IMR-90 (cell line): ENCODE measurements at regions not wholly inside any gene's neighbourhood (a gene's known extent, or its start where the extent isn't known, plus 50 kb on each side); places are given as distances from the start of the nearest gene placed in this dataset.

Experiments
- ATAC-seq: fragments of 200-7000 bp; cut with Tn5 transposase; 2 replicates; pipeline ENCODE4 v1.9.1; 2020; ENCODE audit warnings: low read depth, mild to moderate bottlenecking, moderate library complexity
- BruUV-seq: library from RNA; stranded (reverse); fragments of 400-500 nt; replicated peaks from 2 replicates; lab custom pipeline; 2021; lab: Mats Ljungman, UMichigan
- CTCF ChIA-PET: fragments of 300-600 bp; formaldehyde crosslinking; extraction: SDS; loops from one replicate; lab custom pipeline; 2021; ENCODE audit warnings: antibody characterized with exemption; lab: Yijun Ruan, JAX
- POLR2A ChIA-PET: fragments of 300-600 bp; sonication (Branson Sonifier 250); formaldehyde crosslinking; loops from one replicate; lab custom pipeline; 2022; ENCODE audit warnings: antibody characterized with exemption; ENCODE audit not compliant: unreplicated experiment; lab: Charles Lee
- DNase-seq: peaks from one replicate; pipeline ENCODE4 v3.0.0; 2013
- H2AFZ ChIP-seq: replicated peaks from 2 replicates; pipeline ENCODE3; 2013; ENCODE audit warnings: low read length, mild to moderate bottlenecking; ENCODE audit not compliant: poor library complexity
- H2AK5ac ChIP-seq: 2 replicates; pipeline ENCODE4 v1.6.1; 2013; ENCODE audit warnings: low read depth, low read length, inconsistent platforms
- H2AK9ac ChIP-seq: replicated peaks from 2 replicates; pipeline ENCODE3; 2013; ENCODE audit warnings: mild to moderate bottlenecking, low read depth, low read length, moderate library complexity; ENCODE audit not compliant: poor library complexity
- H2BK120ac ChIP-seq: 2 replicates; pipeline ENCODE4 v1.6.1; 2013; ENCODE audit warnings: low read depth, low read length, inconsistent platforms
- H2BK15ac ChIP-seq: 3 replicates; pipeline ENCODE4 v1.6.1; 2013; ENCODE audit warnings: low read depth, low read length, inconsistent platforms
- H2BK20ac ChIP-seq: 2 replicates; pipeline ENCODE4 v1.6.1; 2013; ENCODE audit warnings: low read depth, mild to moderate bottlenecking, inconsistent platforms, low read length, moderate library complexity
- H2BK5ac ChIP-seq: 2 replicates; pipeline ENCODE4 v1.6.1; 2013; ENCODE audit warnings: mild to moderate bottlenecking, low read depth, low read length, inconsistent platforms; ENCODE audit not compliant: poor library complexity, severe bottlenecking
- H3K14ac ChIP-seq: replicated peaks from 2 replicates; pipeline ENCODE4 v1.6.1; 2013; ENCODE audit warnings: low read depth, low read length, inconsistent platforms
- H3K18ac ChIP-seq: 2 replicates; pipeline ENCODE4 v1.6.1; 2013; ENCODE audit warnings: low read depth, low read length, control low read depth
- H3K23ac ChIP-seq: 2 replicates; pipeline ENCODE4 v1.6.1; 2013; ENCODE audit warnings: low read depth, low read length, inconsistent platforms
- H3K27ac ChIP-seq: 2 replicates; pipeline ENCODE4 v1.5.1; 2013; ENCODE audit warnings: mild to moderate bottlenecking, control low read depth, low read length; ENCODE audit not compliant: insufficient read depth
- H3K27me3 ChIP-seq: 2 replicates; pipeline ENCODE4 v1.6.1; 2013; ENCODE audit warnings: low read length; ENCODE audit not compliant: control insufficient read depth, insufficient read depth
- H3K36me3 ChIP-seq: 2 replicates; pipeline ENCODE4 v1.6.1; 2013; ENCODE audit warnings: low read length, mixed read lengths; ENCODE audit not compliant: control insufficient read depth, insufficient read depth
- H3K4ac ChIP-seq: 2 replicates; pipeline ENCODE4 v1.6.1; 2013; ENCODE audit warnings: low read depth, low read length, inconsistent platforms
- H3K4me1 ChIP-seq: 2 replicates; pipeline ENCODE4 v1.6.1; 2013; ENCODE audit warnings: low read length, mixed read lengths; ENCODE audit not compliant: control insufficient read depth, insufficient read depth
- H3K4me2 ChIP-seq: 2 replicates; pipeline ENCODE4 v1.6.1; 2013; ENCODE audit warnings: low read depth, mild to moderate bottlenecking, control low read depth, low read length, moderate library complexity
- H3K4me3 ChIP-seq: 2 replicates; pipeline ENCODE4 v1.5.1; 2013; ENCODE audit warnings: low read depth, mild to moderate bottlenecking, control low read depth, low read length, moderate library complexity; ENCODE audit not compliant: insufficient read depth
- H3K56ac ChIP-seq: 2 replicates; pipeline ENCODE4 v1.6.1; 2013; ENCODE audit warnings: low read length, inconsistent platforms; ENCODE audit not compliant: insufficient read depth; ENCODE audit errors: extremely low read depth
- H3K79me1 ChIP-seq, 2 experiments: 2 replicates each; pipeline ENCODE4 v1.6.1; 2013; ENCODE audit warnings: low read length in 2 of 2, inconsistent platforms in 1 of 2, low read depth in 1 of 2
- H3K9ac ChIP-seq: 2 replicates; pipeline ENCODE4 v1.6.1; 2013; ENCODE audit warnings: low read depth, low read length, control low read depth
- H3K9me1 ChIP-seq: 2 replicates; pipeline ENCODE4 v1.6.1; 2013; ENCODE audit warnings: low read length, inconsistent platforms; ENCODE audit not compliant: insufficient read depth
- H3K9me3 ChIP-seq: 2 replicates; pipeline ENCODE4 v1.6.1; 2013; ENCODE audit warnings: low read length; ENCODE audit not compliant: control insufficient read depth, insufficient read depth
- H4K20me1 ChIP-seq: 2 replicates; pipeline ENCODE4 v1.6.1; 2013; ENCODE audit warnings: low read length, inconsistent platforms; ENCODE audit not compliant: insufficient read depth
- H4K5ac ChIP-seq: 2 replicates; pipeline ENCODE4 v1.6.1; 2013; ENCODE audit warnings: mild to moderate bottlenecking, low read depth, low read length, control low read depth
- H4K8ac ChIP-seq, 2 experiments: 2 replicates each; pipeline ENCODE4 v1.6.1; 2013; ENCODE audit warnings: low read depth in 2 of 2, low read length in 2 of 2, control low read depth in 1 of 2, inconsistent platforms in 1 of 2
- H4K91ac ChIP-seq: 2 replicates; pipeline ENCODE4 v1.6.1; 2013; ENCODE audit warnings: low read depth, low read length, inconsistent platforms; ENCODE audit not compliant: insufficient read depth
- BHLHE40 ChIP-seq: fragments of 150-350 bp; IDR thresholded peaks from 2 replicates; pipeline ENCODE4 v1.6.1; 2016; ENCODE audit warnings: mild to moderate bottlenecking, low read depth, low read length
- CHD1 ChIP-seq: IDR thresholded peaks from 2 replicates; pipeline ENCODE4 v1.6.1; 2012; ENCODE audit warnings: low read depth, low read length, improper control_type of control experiment
- FOS ChIP-seq: fragments of 150-350 bp; IDR thresholded peaks from 2 replicates; pipeline ENCODE4 v1.6.1; 2016; ENCODE audit warnings: low read depth, low read length
- MAFK ChIP-seq: IDR thresholded peaks from 2 replicates; pipeline ENCODE4 v1.6.1; 2012; ENCODE audit warnings: low read depth, low read length, improper control_type of control experiment
- MAZ ChIP-seq: IDR thresholded peaks from 2 replicates; pipeline ENCODE4 v1.6.1; 2012; ENCODE audit warnings: low read depth, mild to moderate bottlenecking, low read length, improper control_type of control experiment, moderate library complexity, borderline replicate concordance
- MXI1 ChIP-seq: IDR thresholded peaks from 2 replicates; pipeline ENCODE4 v1.6.1; 2012; ENCODE audit warnings: low read depth, mild to moderate bottlenecking, low read length, moderate library complexity, borderline replicate concordance
- NFE2L2 ChIP-seq: fragments of 150-350 bp; IDR thresholded peaks from 2 replicates; pipeline ENCODE4 v1.6.1; 2016; ENCODE audit warnings: low read depth, mild to moderate bottlenecking, low read length
- POLR2A ChIP-seq: IDR thresholded peaks from 2 replicates; pipeline ENCODE4 v1.6.1; 2012; ENCODE audit warnings: mild to moderate bottlenecking, low read depth, low read length
- RAD21 ChIP-seq: IDR thresholded peaks from 2 replicates; pipeline ENCODE4 v1.6.1; 2012; ENCODE audit warnings: low read length, improper control_type of control experiment
- RCOR1 ChIP-seq: IDR thresholded peaks from 2 replicates; pipeline ENCODE4 v1.6.1; 2012; ENCODE audit warnings: mild to moderate bottlenecking, low read length, improper control_type of control experiment; ENCODE audit not compliant: insufficient replicate concordance
- RFX5 ChIP-seq: IDR thresholded peaks from 2 replicates; pipeline ENCODE4 v1.8.0; 2012; ENCODE audit warnings: low read depth, mild to moderate bottlenecking, low read length, moderate library complexity
- SMC3 ChIP-seq: fragments of 150-350 bp; IDR thresholded peaks from 2 replicates; pipeline ENCODE4 v1.6.1; 2016; ENCODE audit warnings: low read depth, mild to moderate bottlenecking, antibody characterized with exemption, low read length, moderate library complexity
- WGBS, 2 experiments: methylation state at CpG; one replicate each; pipeline versions ENCODE4 v1.1.5 to v1.1.7; 2013; ENCODE audit warnings: missing lambda C conversion rate in 2 of 2; ENCODE audit not compliant: insufficient read length in 1 of 2; ENCODE audit errors: extremely low coverage in 2 of 2; 5-methylcytosine and 5-hydroxymethylcytosine counted together
- dilution Hi-C: fragments of 300-500 bp; cut with HindIII; formaldehyde crosslinking; loops from one replicate; pipeline ENCODE4 v1.14.3; 2018; ENCODE audit warnings: low sequenced_read_pairs; ENCODE audit not compliant: unreplicated experiment
- in situ Hi-C: fragments of 300-500 bp; cut with MboI; formaldehyde crosslinking; loops from 3 replicates; pipeline ENCODE4 v1.14.3; 2019; ENCODE audit warnings: low sequenced_read_pairs, inconsistent platforms, mixed read lengths
- intact Hi-C: fragments of 100-400 bp; cut with micrococcal nuclease; formaldehyde crosslinking; loops from 2 replicates; pipeline ENCODE4 v1.10.0; 2022
- TF ChIP-seq, protein P1 (sequence below): fragments of 150-350 bp; IDR thresholded peaks from 2 replicates; pipeline ENCODE4 v1.6.1; 2017; ENCODE audit warnings: mild to moderate bottlenecking, antibody characterized with exemption, low read length, low read depth

- Histone ChIP-seq H3K4me1 (no peaks in the 10 kb centered on the region), H3K23ac (no peak overlapping the region), H4K91ac (no peak overlapping the region), H2AFZ (no peak overlapping the region), H3K9me3 (no peaks in the 10 kb centered on the region), H3K4me2 (no peak overlapping the region), H3K36me3 (no peaks in the 10 kb centered on the region), H3K56ac (no peak overlapping the region), H3K14ac (no peak overlapping the region), H2BK120ac (no peak overlapping the region), H2AK5ac (no peak overlapping the region), H3K27me3 (peaks cover 32% of the 10 kb centered on the region), H2BK5ac (no peak overlapping the region), H4K8ac (no peak overlapping the region), H3K4ac (no peak overlapping the region), H4K5ac (no peak overlapping the region), H3K18ac (no peak overlapping the region), H2AK9ac (no peak overlapping the region), H2BK15ac (no peak overlapping the region), H3K27ac (no peak overlapping the region), H3K4me3 (no peak overlapping the region), H3K79me1 (no peaks in the 10 kb centered on the region), H3K9me1 (no peaks in the 10 kb centered on the region), H2BK20ac (no peak overlapping the region), H4K20me1 (no peaks in the 10 kb centered on the region), H3K9ac (no peak overlapping the region)
- in situ Hi-C loops (no loop called here), dilution Hi-C loops (no loop called here), intact Hi-C loops (no loop called here)
- ChIA-PET POLR2A (no interaction called here), CTCF (no interaction called here)
- no peak for ATAC-seq
- no TSS peak for BruUV-seq
- TF ChIP-seq SMC3 (no peak), RCOR1 (no peak), MAFK (no peak), MXI1 (no peak), RFX5 (no peak), FOS (no peak), BHLHE40 (no peak), CHD1 (no peak), RAD21 (no peak), POLR2A (no peak), MAZ (no peak), NFE2L2 (no peak)
- TF ChIP-seq, protein P1, sequence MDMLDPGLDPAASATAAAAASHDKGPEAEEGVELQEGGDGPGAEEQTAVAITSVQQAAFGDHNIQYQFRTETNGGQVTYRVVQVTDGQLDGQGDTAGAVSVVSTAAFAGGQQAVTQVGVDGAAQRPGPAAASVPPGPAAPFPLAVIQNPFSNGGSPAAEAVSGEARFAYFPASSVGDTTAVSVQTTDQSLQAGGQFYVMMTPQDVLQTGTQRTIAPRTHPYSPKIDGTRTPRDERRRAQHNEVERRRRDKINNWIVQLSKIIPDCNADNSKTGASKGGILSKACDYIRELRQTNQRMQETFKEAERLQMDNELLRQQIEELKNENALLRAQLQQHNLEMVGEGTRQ, result no peak
- DNase-seq, result no peak
- 64% methylated on average over 5 of the region's 15 CpGs; no CpG with 5 or more reads in 1 of the 2 experiments for WGBS, 2 experiments
Observed at GRCh38 chr9:126070058-126070655, 256.5 kb upstream of the MVB12B start.
